ENCODE measurements at regions not wholly inside any gene's neighbourhood (a gene's known extent, or its start where the extent isn't known, plus 50 kb on each side); places are given as distances from the start of the nearest gene placed in this dataset.

DNA sequence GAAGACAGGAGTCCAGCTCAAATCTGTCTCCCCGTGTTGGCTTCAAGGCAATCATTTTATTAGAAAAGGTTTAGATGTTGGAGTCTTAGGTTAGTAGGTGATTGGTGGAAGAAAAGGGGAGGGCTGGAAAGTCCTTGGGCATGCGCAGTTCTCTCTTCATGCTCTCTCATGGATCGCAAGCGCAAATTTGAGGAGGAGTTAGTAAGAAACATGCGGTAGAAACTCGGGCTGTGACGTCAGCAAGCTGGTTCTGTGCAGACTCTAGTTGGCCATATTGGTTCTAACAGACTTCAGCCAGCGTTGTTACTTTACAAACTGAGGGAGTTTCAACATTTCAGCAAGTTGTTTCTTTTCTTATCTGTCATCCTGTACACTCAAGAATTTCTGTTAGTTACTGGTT lies 392.2 kb downstream of the CDK5RAP2 start:
- TF ChIP-seq, protein P1, sequence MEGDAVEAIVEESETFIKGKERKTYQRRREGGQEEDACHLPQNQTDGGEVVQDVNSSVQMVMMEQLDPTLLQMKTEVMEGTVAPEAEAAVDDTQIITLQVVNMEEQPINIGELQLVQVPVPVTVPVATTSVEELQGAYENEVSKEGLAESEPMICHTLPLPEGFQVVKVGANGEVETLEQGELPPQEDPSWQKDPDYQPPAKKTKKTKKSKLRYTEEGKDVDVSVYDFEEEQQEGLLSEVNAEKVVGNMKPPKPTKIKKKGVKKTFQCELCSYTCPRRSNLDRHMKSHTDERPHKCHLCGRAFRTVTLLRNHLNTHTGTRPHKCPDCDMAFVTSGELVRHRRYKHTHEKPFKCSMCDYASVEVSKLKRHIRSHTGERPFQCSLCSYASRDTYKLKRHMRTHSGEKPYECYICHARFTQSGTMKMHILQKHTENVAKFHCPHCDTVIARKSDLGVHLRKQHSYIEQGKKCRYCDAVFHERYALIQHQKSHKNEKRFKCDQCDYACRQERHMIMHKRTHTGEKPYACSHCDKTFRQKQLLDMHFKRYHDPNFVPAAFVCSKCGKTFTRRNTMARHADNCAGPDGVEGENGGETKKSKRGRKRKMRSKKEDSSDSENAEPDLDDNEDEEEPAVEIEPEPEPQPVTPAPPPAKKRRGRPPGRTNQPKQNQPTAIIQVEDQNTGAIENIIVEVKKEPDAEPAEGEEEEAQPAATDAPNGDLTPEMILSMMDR (IDR thresholded peaks at IDR 0.05), result no peak
- no peak for TF ChIP-seq EZH2 (IDR thresholded peaks at IDR 0.05; ENCODE audit: borderline replicate concordance, insufficient read depth, low read depth, low read length, poor library complexity, severe bottlenecking)
